ENCODE measurements at regions not wholly inside any gene's neighbourhood (a gene's known extent, or its start where the extent isn't known, plus 50 kb on each side); places are given as distances from the start of the nearest gene placed in this dataset.

DNA sequence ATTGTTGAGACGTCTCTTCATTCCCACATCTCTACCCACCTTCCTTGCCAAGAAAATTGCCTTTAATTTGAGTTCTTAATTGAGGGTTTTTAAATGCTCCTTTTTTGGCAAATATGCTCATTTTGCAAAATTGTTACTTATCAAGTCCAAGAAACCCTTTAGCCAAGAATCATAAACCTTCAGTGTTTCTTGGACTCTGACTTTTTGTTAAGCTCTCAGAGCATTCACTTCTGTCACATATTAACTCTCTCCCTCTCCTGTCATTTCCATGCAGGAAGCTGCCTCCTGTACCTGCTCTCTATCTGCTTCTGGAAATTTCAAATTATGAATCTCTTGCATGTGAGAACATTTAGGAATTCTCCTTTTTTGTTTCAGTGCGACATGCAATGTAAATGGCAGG lies 100.0 kb upstream of the PIEZO2 start:
- DNase-seq (ENCODE audit: low read depth): no peak

DNA sequence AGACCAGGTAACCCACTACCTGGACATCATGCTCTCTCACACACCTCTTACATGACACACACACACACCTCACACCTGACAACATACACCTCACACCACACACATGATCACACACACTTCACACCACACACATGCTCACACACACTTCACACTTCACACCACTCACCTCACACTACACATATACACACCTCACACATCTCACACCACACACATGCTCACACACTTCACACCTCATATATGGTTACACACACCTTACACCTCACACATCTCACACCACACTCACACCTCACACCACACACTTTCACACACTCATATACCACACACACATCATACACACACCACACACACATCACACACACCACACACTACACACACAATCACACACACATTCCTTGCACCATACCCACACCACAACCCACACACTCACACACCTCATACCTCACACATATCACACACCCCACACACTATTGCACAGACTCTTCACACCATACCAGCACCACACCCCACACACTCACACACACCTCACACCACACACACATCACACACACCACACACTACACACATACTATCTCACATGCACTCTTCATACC lies 98.1 kb upstream of the PIEZO2 start:
- TF ChIP-seq CTCF (IDR thresholded peaks at IDR 0.05; ENCODE audit: insufficient read depth, low read depth, low read length): no peak

More for the DNA sequence above, 100.0 kb upstream of the PIEZO2 start:
- no peak overlapping the region for H3K4me3 ChIP-seq (ENCODE audit: low read depth, low read length)
- no peak for TF ChIP-seq CTCF (IDR thresholded peaks at IDR 0.05; ENCODE audit: insufficient read depth, low read depth, low read length)

DNA sequence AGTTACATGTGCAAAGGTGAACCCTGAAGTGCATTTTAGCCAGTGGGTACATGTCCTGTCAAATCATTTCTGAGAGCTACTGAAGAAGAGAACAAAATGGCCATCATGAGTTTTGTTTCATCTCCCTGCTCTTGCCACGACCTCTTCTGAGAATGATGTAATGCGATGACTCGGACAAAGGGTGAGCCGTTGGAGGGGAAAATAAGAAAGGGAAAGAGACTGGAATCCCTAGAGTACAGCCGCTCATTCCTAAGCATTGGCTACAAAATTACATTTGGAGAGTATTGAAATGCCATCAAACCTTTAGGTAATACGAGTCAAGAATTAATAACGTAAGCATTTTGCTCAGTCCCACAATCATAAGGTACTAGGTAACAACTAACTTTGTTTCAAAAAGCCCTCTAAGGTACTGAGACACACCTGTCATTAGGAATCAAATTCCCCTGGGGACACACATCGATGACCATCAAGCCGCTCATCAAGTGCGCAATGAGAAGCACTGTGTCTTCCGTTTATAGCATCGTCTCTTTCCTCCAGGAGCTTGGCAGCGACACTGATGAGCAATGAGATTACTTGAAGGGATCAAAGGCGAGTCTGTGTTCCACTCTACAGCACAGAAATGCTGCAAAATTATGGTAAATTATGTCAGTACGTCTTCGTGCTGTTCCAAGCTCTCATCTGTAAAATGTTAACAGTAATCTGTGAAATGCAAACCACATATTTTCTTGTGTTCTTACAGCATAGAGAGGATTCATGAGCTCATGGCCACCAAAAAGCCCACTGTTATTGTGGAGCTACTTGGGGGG lies 97.3 kb upstream of the PIEZO2 start:
- DNase-seq (ENCODE audit: low read depth): no peak
- TF ChIP-seq CTCF (IDR thresholded peaks at IDR 0.05; ENCODE audit: insufficient read depth, low read depth, low read length): no peak
- no peak overlapping the region for H3K4me3 ChIP-seq (ENCODE audit: low read depth, low read length)

More for the DNA sequence above, 98.1 kb upstream of the PIEZO2 start:
- no peak for DNase-seq (ENCODE audit: low read depth)
- H3K4me3 ChIP-seq (ENCODE audit: low read depth, low read length): no peak overlapping the region

- DNase-seq (ENCODE audit: low read depth): no peak
- no peak overlapping the region for H3K4me3 ChIP-seq (ENCODE audit: low read depth, low read length)
- TF ChIP-seq CTCF (IDR thresholded peaks at IDR 0.05; ENCODE audit: insufficient read depth, low read depth, low read length): no peak
Measured at GRCh38 chr18:11245879-11246278, 96.5 kb upstream of the PIEZO2 start.

GRCh38 chr18:11237484-11237883 lies 88.1 kb upstream of the PIEZO2 start:
- no peak overlapping the region for H3K4me3 ChIP-seq (ENCODE audit: low read depth, low read length)
- TF ChIP-seq CTCF (IDR thresholded peaks at IDR 0.05; ENCODE audit: insufficient read depth, low read depth, low read length): no peak
- no peak for DNase-seq (ENCODE audit: low read depth)

- H3K4me3 ChIP-seq (ENCODE audit: low read depth, low read length): no peak overlapping the region
- no peak for TF ChIP-seq CTCF (IDR thresholded peaks at IDR 0.05; ENCODE audit: insufficient read depth, low read depth, low read length)
- DNase-seq (ENCODE audit: low read depth): no peak
Measured at GRCh38 chr18:11237066-11237465, 87.7 kb upstream of the PIEZO2 start.

Data from fibroblast of villous mesenchyme (primary cell).